DOHH2 (cell line): ENCODE measurements at regions not wholly inside any gene's neighbourhood (a gene's known extent, or its start where the extent isn't known, plus 50 kb on each side); places are given as distances from the start of the nearest gene placed in this dataset.

Experiments used
- H3F3A ChIP-seq: fragments of 200-600 bp; sonication (generic), shearing (Covaris generic); 2 replicates; pipeline ENCODE4 v1.6.0; 2016; ENCODE audit warnings: antibody characterized with exemption, mild to moderate bottlenecking; ENCODE audit not compliant: control insufficient read depth, insufficient read depth
- H3K27ac ChIP-seq: fragments of 200-600 bp; sonication (generic); 2 replicates; pipeline ENCODE4 v1.5.1; 2014; ENCODE audit warnings: low read depth, mild to moderate bottlenecking, low read length, moderate library complexity
- H3K27me3 ChIP-seq: fragments of 200-600 bp; sonication (generic); 2 replicates; pipeline ENCODE4 v1.6.1; 2014; ENCODE audit warnings: mild to moderate bottlenecking, low read length, mixed read lengths; ENCODE audit not compliant: control insufficient read depth
- H3K36me3 ChIP-seq: fragments of 200-600 bp; sonication (generic); 2 replicates; pipeline ENCODE4 v1.6.1; 2014; ENCODE audit warnings: mild to moderate bottlenecking, low read length, moderate library complexity, mixed read lengths; ENCODE audit not compliant: control insufficient read depth
- H3K4me1 ChIP-seq: fragments of 200-600 bp; sonication (generic); 2 replicates; pipeline ENCODE4 v1.6.1; 2014; ENCODE audit warnings: mild to moderate bottlenecking, low read length, mixed read lengths; ENCODE audit not compliant: control insufficient read depth
- H3K4me2 ChIP-seq: fragments of 200-600 bp; sonication (generic); 2 replicates; pipeline ENCODE4 v1.6.0; 2014; ENCODE audit warnings: mild to moderate bottlenecking, low read length, moderate library complexity
- H3K4me3 ChIP-seq: fragments of 200-600 bp; sonication (generic); 2 replicates; pipeline ENCODE4 v1.5.1; 2014; ENCODE audit warnings: mild to moderate bottlenecking, low read length, mixed read lengths
- H3K79me2 ChIP-seq: fragments of 200-600 bp; sonication (generic); 2 replicates; pipeline ENCODE4 v1.6.1; 2014; ENCODE audit warnings: mild to moderate bottlenecking, low read length, mixed read lengths; ENCODE audit not compliant: control insufficient read depth
- H3K9me2 ChIP-seq: fragments of 200-600 bp; sonication (generic); replicated peaks from 2 replicates; pipeline ENCODE4 v1.6.1; 2014; ENCODE audit warnings: mild to moderate bottlenecking, low read length, mixed read lengths; ENCODE audit not compliant: control insufficient read depth
- H3K9me3 ChIP-seq: fragments of 200-600 bp; sonication (generic); 2 replicates; pipeline ENCODE4 v1.6.1; 2014; ENCODE audit warnings: antibody characterized with exemption, low read length, mixed read lengths; ENCODE audit not compliant: control insufficient read depth, insufficient read depth
- H4K20me1 ChIP-seq: fragments of 200-600 bp; sonication (generic); 2 replicates; pipeline ENCODE4 v1.6.0; 2014; ENCODE audit warnings: low read depth, mild to moderate bottlenecking, antibody characterized with exemption, low read length, moderate library complexity; ENCODE audit not compliant: control insufficient read depth, insufficient read depth
- EZH2phosphoT487 ChIP-seq: fragments of 200-600 bp; sonication (generic); IDR thresholded peaks from 2 replicates; pipeline ENCODE4 v1.6.1; 2017; ENCODE audit warnings: borderline replicate concordance, mild to moderate bottlenecking, antibody characterized with exemption, low read length, moderate library complexity, mixed read lengths
- TF ChIP-seq, protein P1 (sequence below): fragments of 200-600 bp; sonication (generic); IDR thresholded peaks from one replicate; pipeline ENCODE4 v1.5.1; 2014; ENCODE audit warnings: antibody characterized with exemption, mild to moderate bottlenecking, low read depth, low read length; ENCODE audit not compliant: poor library complexity, severe bottlenecking

DNA sequence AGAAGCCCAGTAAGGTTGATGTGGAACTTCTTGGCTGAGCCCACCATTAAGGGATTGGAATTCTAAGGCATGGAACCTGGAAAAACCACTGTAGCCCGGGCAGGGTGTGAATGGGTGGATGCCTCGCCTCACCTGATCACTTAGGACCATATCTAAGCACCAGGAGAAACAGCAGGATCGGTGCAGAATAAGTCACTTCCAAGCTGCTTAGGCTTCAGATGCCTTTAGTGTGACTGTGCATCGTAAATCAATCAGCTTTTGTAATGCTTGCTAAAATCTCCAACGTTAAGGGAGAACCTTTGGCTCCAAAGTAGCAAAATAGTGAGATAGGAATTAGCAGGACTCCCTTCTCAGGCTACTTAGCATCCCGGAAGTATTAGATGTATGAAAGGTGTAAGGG, 103.9 kb upstream of the MEGF10 start:
- Histone ChIP-seq H3K79me2 (no peaks in the 10 kb centered on the region), H3F3A (no peaks in the 10 kb centered on the region), H3K36me3 (no peaks in the 10 kb centered on the region), H3K9me3 (no peaks in the 10 kb centered on the region), H3K4me2 (no peak overlapping the region), H3K4me1 (no peaks in the 10 kb centered on the region), H3K27ac (no peak overlapping the region), H4K20me1 (no peaks in the 10 kb centered on the region), H3K27me3 (no peaks in the 10 kb centered on the region; the same call in 1 of the 2 replicates), H3K4me3 (no peak overlapping the region), H3K9me2 (no peaks in the 10 kb centered on the region)
- no peak for TF ChIP-seq EZH2phosphoT487
- TF ChIP-seq, protein P1, sequence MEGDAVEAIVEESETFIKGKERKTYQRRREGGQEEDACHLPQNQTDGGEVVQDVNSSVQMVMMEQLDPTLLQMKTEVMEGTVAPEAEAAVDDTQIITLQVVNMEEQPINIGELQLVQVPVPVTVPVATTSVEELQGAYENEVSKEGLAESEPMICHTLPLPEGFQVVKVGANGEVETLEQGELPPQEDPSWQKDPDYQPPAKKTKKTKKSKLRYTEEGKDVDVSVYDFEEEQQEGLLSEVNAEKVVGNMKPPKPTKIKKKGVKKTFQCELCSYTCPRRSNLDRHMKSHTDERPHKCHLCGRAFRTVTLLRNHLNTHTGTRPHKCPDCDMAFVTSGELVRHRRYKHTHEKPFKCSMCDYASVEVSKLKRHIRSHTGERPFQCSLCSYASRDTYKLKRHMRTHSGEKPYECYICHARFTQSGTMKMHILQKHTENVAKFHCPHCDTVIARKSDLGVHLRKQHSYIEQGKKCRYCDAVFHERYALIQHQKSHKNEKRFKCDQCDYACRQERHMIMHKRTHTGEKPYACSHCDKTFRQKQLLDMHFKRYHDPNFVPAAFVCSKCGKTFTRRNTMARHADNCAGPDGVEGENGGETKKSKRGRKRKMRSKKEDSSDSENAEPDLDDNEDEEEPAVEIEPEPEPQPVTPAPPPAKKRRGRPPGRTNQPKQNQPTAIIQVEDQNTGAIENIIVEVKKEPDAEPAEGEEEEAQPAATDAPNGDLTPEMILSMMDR: no peak

DNA sequence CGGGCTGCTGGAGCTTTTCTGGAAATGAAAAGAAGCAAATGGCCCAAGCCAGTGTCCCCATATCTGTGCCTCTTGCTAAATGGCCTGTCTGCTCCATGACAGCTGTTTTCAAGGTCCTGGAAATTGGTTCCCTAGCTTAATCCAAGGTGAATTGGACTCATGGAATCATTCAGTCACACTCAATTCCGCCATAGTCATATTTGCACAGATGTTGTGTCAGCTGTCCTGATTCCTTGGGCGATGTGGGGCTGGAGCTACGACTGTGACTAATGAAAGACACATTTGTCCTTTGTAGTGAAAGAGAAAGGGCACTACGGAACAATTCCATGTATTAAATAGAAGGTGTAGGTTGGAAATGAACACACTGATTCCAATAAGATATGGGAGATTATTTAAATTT, 102.9 kb upstream of the MEGF10 start:
- H4K20me1 ChIP-seq: no peaks in the 10 kb centered on the region
- H3K4me3 ChIP-seq: no peak overlapping the region

DNA sequence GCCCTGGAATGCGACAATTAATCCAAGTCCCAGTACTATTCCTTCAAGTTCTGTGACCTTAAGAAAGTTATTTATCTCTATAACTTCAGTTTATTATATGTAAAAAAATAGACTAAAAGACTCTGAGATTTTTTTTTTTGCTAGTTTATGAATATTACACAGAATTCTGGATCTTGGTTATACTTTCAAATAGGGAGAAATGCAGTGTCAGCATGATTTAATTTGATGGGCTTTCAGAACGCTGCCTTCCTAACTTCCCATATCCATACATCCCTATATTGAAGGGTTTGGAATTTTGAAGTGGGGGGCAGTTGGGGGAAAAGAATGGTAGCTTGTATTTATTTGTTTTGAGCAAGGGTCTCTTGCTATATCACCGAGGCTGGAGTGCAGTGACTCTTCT, 98.4 kb upstream of the MEGF10 start:
- Histone ChIP-seq H4K20me1 (no peaks in the 10 kb centered on the region), H3K79me2 (no peaks in the 10 kb centered on the region), H3F3A (no peaks in the 10 kb centered on the region), H3K4me2 (no peak overlapping the region), H3K4me3 (no peak overlapping the region), H3K27ac (no peak overlapping the region), H3K9me2 (no peaks in the 10 kb centered on the region), H3K27me3 (peaks cover 6% of the 10 kb centered on the region; the same call in 1 of the 2 replicates), H3K36me3 (no peaks in the 10 kb centered on the region), H3K4me1 (no peaks in the 10 kb centered on the region), H3K9me3 (no peaks in the 10 kb centered on the region)
- TF ChIP-seq, protein P1: no peak
- no peak for TF ChIP-seq EZH2phosphoT487

More for the DNA sequence above, 102.9 kb upstream of the MEGF10 start:
- H3K4me1 ChIP-seq: no peaks in the 10 kb centered on the region
- H3K9me2 ChIP-seq: no peaks in the 10 kb centered on the region
- H3F3A ChIP-seq: no peaks in the 10 kb centered on the region
- no peaks in the 10 kb centered on the region for H3K9me3 ChIP-seq
- H3K36me3 ChIP-seq: no peaks in the 10 kb centered on the region
- H3K79me2 ChIP-seq: no peaks in the 10 kb centered on the region
- no peak overlapping the region for H3K27ac ChIP-seq
- no peaks in the 10 kb centered on the region; the same call in 1 of the 2 replicates for H3K27me3 ChIP-seq
- TF ChIP-seq, protein P1: no peak
- TF ChIP-seq EZH2phosphoT487: no peak
- no peak overlapping the region for H3K4me2 ChIP-seq

DNA sequence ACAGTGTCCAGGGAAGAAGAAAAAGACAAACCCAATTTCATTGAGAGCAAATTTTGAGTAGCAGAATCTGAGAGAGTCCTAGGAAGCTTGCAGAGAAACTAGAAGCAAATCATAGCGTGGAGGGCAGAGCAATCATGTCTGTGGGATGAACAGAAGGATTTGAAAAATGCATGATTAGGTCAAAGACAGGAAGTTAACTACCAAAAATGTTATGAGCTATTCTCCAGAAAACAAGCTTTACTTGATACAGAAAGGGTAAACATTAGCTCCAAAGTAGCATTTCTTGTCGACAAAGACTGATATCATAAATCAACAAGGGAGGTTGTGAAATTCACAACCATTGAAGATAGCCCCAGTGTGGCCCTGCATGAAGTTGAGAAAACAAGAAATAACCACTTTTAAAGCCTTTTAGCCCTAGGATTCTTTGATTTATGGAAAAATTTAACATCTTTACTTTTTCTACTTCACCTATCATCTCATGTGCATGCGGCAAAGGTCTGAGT, 97.7 kb upstream of the MEGF10 start:
- H3K4me2 ChIP-seq: no peak overlapping the region

More for the DNA sequence above, 97.7 kb upstream of the MEGF10 start:
- no peaks in the 10 kb centered on the region for H4K20me1 ChIP-seq
- no peak for TF ChIP-seq EZH2phosphoT487
- TF ChIP-seq, protein P1: no peak
- H3K27ac ChIP-seq: no peak overlapping the region
- no peaks in the 10 kb centered on the region for H3K79me2 ChIP-seq
- H3K9me2 ChIP-seq: no peaks in the 10 kb centered on the region
- no peaks in the 10 kb centered on the region for H3F3A ChIP-seq
- no peaks in the 10 kb centered on the region for H3K9me3 ChIP-seq
- no peaks in the 10 kb centered on the region for H3K4me1 ChIP-seq
- H3K36me3 ChIP-seq: no peaks in the 10 kb centered on the region
- H3K4me3 ChIP-seq: no peak overlapping the region
- H3K27me3 ChIP-seq: peaks cover 6% of the 10 kb centered on the region; the same call in 1 of the 2 replicates
